ENCODE measurements at regions not wholly inside any gene's neighbourhood (a gene's known extent, or its start where the extent isn't known, plus 50 kb on each side); places are given as distances from the start of the nearest gene placed in this dataset.
A peak's percentile ranks its signal among the peaks of the same experiment; 100 is the strongest.
"Not testable (repeated sequence)": the region's sequence is repeated elsewhere in the genome, so short reads cannot be mapped to it uniquely, and the experiment has no call there.

- no peak overlapping the region for H3K4me3 ChIP-seq (ENCODE audit: low read length)
- no peak for DNase-seq (ENCODE audit: low read depth, low spot score)
These were observed 243.5 kb downstream of the GATA3 start for GRCh38 chr10:8297959-8298358.

DNA sequence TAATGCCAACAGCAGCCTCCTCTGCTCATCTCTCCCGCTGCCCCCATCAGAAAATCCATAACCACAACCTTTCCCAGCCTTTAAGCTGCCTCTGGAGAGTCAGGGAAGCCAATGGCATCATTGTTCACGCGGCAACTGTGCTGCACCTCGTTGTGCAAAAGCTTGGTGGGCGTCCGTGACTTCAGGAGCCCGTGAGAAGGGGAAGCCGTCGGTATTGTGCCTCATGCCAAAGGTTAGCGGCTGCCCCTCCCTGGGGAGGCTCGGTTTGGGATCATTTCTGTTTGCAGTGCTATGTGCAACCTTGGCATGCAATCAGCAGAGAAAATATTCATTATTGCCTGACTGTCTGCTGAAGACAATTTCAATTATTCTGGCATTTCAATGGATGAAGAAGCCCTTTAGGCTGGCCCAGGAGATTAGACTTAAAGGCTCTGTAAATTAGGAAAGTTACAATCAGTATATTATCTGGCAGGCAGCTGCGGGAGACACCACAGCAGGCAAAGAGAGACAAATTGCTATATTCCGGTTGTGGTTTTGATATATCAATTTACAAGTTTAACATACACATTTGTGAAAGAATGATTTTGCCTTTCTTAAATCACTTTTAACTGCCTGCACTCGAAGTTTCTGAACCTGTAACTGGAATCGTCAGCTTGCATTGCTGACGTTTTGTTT, 244.5 kb downstream of the GATA3 start:
- DNase-seq (ENCODE audit: low read depth, low spot score) = peak; percentile 63
- H3K4me3 ChIP-seq (ENCODE audit: low read length) = no peak overlapping the region; the same call in 1 of the 2 replicates

DNA sequence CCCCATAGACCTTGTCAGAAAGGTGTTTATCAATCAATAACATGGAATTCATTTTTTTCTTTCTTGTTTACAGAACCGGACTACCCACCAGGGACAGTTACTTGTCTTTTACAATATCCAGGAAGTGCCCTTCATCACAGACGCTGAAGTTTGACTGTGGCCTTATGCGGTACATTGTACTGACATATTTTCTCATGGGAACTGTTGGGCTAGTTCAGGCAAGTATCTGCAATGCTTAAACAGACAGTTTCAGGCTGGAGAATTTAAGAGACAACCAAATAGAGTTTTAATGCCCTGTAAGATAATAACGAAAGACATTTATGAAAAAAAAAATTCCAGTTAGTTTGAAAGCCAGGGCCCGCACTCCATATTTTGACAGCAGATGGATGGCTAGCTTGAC, 246.4 kb downstream of the GATA3 start:
- DNase-seq (ENCODE audit: low read depth, low spot score) = no peak
- H3K4me3 ChIP-seq (ENCODE audit: low read length) = no peak overlapping the region

DNA sequence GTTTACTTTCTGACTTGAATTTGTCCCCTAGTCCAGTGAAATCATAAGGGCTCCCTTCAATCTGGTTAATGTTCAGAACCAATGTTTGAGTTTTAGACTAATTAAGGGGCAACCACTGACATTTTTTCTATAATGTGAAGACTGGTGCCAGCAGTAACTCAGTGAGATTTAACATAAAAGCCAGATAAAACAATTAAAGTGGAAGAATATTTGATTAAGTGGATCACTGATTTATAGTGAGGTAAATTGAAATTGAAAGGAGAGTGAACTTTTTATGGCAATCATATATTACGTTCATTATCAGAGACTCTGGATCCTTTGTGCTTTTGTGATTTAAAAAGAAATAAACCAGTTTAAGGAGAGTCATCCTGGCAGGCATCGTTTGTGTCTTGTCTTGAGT, 246.8 kb downstream of the GATA3 start:
- no peak overlapping the region for H3K4me3 ChIP-seq (ENCODE audit: low read length)
- no peak for DNase-seq (ENCODE audit: low read depth, low spot score)

GRCh38 chr10:8301831-8302230, 247.3 kb downstream of the GATA3 start:
- H3K4me3 ChIP-seq (ENCODE audit: low read length) = no peak overlapping the region
- no peak for DNase-seq (ENCODE audit: low read depth, low spot score)

DNA sequence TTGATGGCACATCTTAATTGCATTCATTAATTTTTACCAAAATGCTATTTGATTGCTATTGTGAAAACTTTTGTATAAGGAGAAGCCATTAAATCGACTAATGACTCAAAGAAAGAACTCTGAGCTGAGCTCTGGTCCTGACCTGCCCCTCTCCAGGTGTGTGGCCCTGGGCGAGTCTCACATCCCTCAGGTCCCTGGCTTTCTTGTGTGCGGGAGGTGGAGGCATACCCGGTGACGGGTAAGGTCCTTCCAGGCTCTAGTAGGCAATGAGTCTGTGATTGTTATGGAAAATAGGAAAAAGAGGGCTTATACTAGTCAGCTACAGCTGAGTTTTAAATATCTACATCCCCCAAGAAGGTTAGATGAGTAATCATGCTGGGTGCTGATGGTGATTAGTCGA, 248.1 kb downstream of the GATA3 start:
- no peak overlapping the region for H3K4me3 ChIP-seq (ENCODE audit: low read length)
- no peak for DNase-seq (ENCODE audit: low read depth, low spot score)

GRCh38 chr10:8304861-8305260, 250.4 kb downstream of the GATA3 start:
- H3K4me3 ChIP-seq (ENCODE audit: low read length) = no peak overlapping the region
- DNase-seq (ENCODE audit: low read depth, low spot score) = no peak

DNA sequence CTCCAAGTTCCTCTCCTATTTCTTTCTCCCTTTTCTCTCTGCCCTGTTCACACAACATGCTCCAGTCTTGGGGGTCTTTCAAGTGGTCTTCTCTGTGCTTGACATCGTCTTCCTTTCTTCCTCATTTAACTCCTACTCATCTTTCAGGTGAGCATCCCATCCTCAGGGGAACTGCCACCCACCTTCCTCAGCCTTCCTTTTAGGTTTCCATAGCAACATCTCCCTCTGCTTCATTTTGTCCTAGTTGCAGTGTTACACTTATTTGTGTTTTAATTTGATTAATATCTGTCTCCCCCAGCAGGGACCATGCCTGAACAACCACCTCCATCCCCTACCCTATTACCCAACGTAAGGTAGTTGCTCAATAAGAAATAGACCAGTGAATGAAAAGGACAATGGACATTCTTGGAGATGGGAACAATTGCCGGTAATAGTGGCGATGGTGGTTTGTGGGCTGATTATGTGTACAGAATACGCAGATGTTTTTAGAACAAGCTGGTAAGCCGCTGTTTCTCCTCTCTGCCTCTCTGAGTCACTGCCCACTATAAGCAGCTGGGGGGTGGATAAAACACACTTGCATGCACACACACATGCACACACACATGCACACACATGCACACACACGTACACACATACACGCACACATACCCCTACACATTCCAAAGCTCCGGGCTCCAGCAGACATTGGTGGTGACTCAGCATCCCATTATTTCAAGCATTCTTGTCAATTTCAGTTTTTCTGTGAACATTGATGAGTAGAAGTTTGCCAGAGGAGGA, 251.6 kb downstream of the GATA3 start:
- H3K4me3 ChIP-seq (ENCODE audit: low read length) = no peak overlapping the region
- DNase-seq (ENCODE audit: low read depth, low spot score) = no peak

GRCh38 chr10:8306685-8307364, 252.3 kb downstream of the GATA3 start:
- no peak for DNase-seq (ENCODE audit: low read depth, low spot score)
- H3K4me3 ChIP-seq (ENCODE audit: low read length) = no peak overlapping the region

GRCh38 chr10:8310930-8311329, 256.4 kb downstream of the GATA3 start:
- DNase-seq (ENCODE audit: low read depth, low spot score) = no peak
- H3K4me3 ChIP-seq (ENCODE audit: low read length) = no peak overlapping the region

DNA sequence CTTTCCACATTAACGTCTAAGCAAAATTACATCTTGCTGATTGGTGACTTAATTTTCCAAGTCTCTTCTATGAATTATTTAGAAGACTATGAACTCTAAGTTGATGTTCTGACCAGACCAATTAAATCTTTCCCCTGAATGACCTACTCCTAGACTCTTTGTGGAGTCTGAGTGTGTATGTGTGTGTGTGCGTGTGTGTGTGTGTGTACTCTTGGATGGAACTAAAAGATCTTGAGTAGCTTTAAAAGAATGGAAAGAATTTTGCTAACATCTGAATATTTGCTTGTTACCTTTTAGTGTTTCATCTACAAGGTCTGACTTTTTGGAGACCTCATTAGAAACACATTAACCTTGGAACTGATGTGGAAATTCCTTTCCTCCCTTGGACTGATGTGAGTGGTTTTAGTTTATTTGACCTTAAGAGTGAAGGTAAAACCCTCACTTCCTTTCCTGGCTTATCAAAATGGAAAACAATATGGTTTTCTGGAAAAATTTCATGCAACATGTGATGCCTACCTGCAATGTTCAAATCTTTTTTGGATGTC, 257.1 kb downstream of the GATA3 start:
- no peak for DNase-seq (ENCODE audit: low read depth, low spot score)
- H3K4me3 ChIP-seq (ENCODE audit: low read length) = no peak overlapping the region

DNA sequence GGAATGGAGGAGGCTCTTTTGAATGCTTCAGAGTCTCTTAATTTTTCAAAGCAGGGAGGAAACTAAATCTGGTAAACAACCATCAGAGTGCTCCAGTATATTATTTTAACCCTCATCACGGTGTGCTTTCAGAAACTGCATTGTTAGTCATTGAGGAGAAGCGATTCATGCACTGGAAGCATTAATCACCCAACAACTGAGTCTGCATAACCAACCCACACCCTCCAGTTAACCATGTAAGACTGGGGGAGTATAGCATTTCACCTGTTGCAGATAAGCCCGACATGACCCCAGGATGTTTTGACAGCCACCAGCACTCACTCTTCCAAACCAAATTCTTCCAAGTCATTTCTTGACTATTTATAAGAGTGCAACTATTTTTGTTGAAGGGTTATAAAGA, 257.6 kb downstream of the GATA3 start:
- no peak overlapping the region for H3K4me3 ChIP-seq (ENCODE audit: low read length)
- DNase-seq (ENCODE audit: low read depth, low spot score) = no peak

GRCh38 chr10:8312781-8313180, 258.3 kb downstream of the GATA3 start:
- no peak overlapping the region for H3K4me3 ChIP-seq (ENCODE audit: low read length)
- no peak for DNase-seq (ENCODE audit: low read depth, low spot score)

DNA sequence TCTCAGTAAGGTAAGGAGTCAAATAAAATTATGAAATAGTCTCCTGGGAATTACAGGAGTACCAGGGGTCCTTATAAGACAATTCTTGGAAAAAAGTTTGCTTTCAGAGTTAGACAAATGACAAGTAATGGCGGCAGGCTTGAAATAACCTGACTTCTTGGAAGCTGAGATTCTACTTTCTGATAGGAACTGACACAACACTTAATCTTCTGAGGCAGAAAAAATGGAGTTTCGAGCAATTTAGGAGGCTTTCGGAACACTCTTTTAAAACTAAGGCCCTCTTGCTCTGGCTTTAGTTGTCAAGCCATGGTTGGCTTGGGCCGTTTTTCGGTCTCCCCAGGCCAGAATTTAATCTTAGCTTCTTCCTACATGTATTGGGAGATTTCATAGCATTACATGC, 260.0 kb downstream of the GATA3 start:
- DNase-seq (ENCODE audit: low read depth, low spot score) = no peak
- no peak overlapping the region for H3K4me3 ChIP-seq (ENCODE audit: low read length)

GRCh38 chr10:8315619-8316021, 261.1 kb downstream of the GATA3 start:
- no peak overlapping the region for H3K4me3 ChIP-seq (ENCODE audit: low read length)
- DNase-seq (ENCODE audit: low read depth, low spot score) = no peak

GRCh38 chr10:8316284-8316683, 261.8 kb downstream of the GATA3 start:
- no peak for DNase-seq (ENCODE audit: low read depth, low spot score)
- H3K4me3 ChIP-seq (ENCODE audit: low read length) = no peak overlapping the region

DNA sequence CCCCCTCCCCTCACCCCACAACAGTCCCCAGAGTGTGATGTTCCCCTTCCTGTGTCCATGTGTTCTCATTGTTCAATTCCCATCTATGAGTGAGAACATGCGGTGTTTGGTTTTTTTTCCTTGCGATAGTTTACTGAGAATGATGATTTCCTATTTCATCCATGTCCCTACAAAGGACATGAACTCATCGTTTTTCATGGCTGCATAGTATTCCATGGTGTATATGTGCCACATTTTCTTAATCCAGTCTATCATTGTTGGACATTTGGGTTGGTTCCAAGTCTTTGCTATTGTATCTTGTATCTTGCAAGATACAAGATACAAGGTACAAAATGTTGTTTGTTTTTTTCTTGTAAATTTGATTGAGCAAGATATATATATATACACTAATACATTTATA, 263.9 kb downstream of the GATA3 start:
- DNase-seq (ENCODE audit: low read depth, low spot score); H3K4me3 ChIP-seq (ENCODE audit: low read length): not testable (repeated sequence)

- H3K4me3 ChIP-seq (ENCODE audit: low read length) = no peak overlapping the region
- no peak for DNase-seq (ENCODE audit: low read depth, low spot score)
These were observed 264.5 kb downstream of the GATA3 start for GRCh38 chr10:8318956-8319355.

GRCh38 chr10:8319704-8320103, 265.2 kb downstream of the GATA3 start:
- H3K4me3 ChIP-seq (ENCODE audit: low read length) = no peak overlapping the region
- DNase-seq (ENCODE audit: low read depth, low spot score) = no peak

- no peak overlapping the region for H3K4me3 ChIP-seq (ENCODE audit: low read length)
- DNase-seq (ENCODE audit: low read depth, low spot score) = no peak
These were observed 267.5 kb downstream of the GATA3 start for GRCh38 chr10:8321990-8322389.
